DND-41 (cell line): ENCODE measurements at regions not wholly inside any gene's neighbourhood (a gene's known extent, or its start where the extent isn't known, plus 50 kb on each side); places are given as distances from the start of the nearest gene placed in this dataset.

ENCODE experiments used
- ATAC-seq: fragments of 200-7000 bp; cut with Tn5 transposase; 3 replicates; pipeline ENCODE4 v1.9.1; 2021; ENCODE audit warnings: low read depth; ENCODE audit not compliant: insufficient read depth
- DNase-seq: peaks from one replicate; pipeline ENCODE4 v3.0.0-alpha.2; 2020
- H2AFZ ChIP-seq: 2 replicates; pipeline ENCODE4 v1.6.0; 2012; ENCODE audit warnings: low read depth, low read length
- H3K27ac ChIP-seq: 2 replicates; pipeline ENCODE4 v1.5.1; 2012; ENCODE audit warnings: low read length, inconsistent platforms
- H3K27me3 ChIP-seq: fragments of 200-600 bp; sonication (generic); 2 replicates; pipeline ENCODE4 v1.6.0; 2012; ENCODE audit warnings: low read length, mild to moderate bottlenecking, inconsistent platforms; ENCODE audit not compliant: insufficient read depth, poor library complexity
- H3K36me3 ChIP-seq: 2 replicates; pipeline ENCODE4 v1.5.1; 2012; ENCODE audit warnings: low read length, inconsistent platforms; ENCODE audit not compliant: insufficient read depth
- H3K4me1 ChIP-seq: 2 replicates; pipeline ENCODE4 v1.5.1; 2012; ENCODE audit warnings: mild to moderate bottlenecking, low read length; ENCODE audit not compliant: insufficient read depth
- H3K4me2 ChIP-seq: 2 replicates; pipeline ENCODE4 v1.6.0; 2012; ENCODE audit warnings: mild to moderate bottlenecking, moderate library complexity, low read length, inconsistent platforms; ENCODE audit not compliant: insufficient read depth
- H3K4me3 ChIP-seq, 2 experiments: fragments of 200-600 bp in 1 of 2; shearing (Covaris generic) in 1 of 2; 2 replicates each; pipeline ENCODE4 v1.5.1; 2012 to 2016; ENCODE audit warnings: inconsistent platforms in 2 of 2, low read length in 2 of 2, mild to moderate bottlenecking in 2 of 2, low read depth in 1 of 2, moderate library complexity in 1 of 2
- H3K79me2 ChIP-seq: 2 replicates; pipeline ENCODE4 v1.6.0; 2012; ENCODE audit warnings: low read length, inconsistent platforms; ENCODE audit not compliant: insufficient read depth
- H3K9ac ChIP-seq: 2 replicates; pipeline ENCODE4 v1.6.0; 2012; ENCODE audit warnings: low read depth, mild to moderate bottlenecking, inconsistent platforms, low read length, moderate library complexity
- H3K9me3 ChIP-seq: 2 replicates; pipeline ENCODE4 v1.5.1; 2012; ENCODE audit warnings: low read length, moderate library complexity, mild to moderate bottlenecking, inconsistent platforms; ENCODE audit not compliant: insufficient read depth, severe bottlenecking
- H4K20me1 ChIP-seq: 2 replicates; pipeline ENCODE4 v1.6.0; 2012; ENCODE audit warnings: low read length; ENCODE audit not compliant: insufficient read depth
- CTCF ChIP-seq: IDR thresholded peaks from 2 replicates; pipeline ENCODE4 v1.5.1; 2012; ENCODE audit warnings: borderline replicate concordance, low read length, moderate library complexity, mild to moderate bottlenecking; ENCODE audit not compliant: poor library complexity, severe bottlenecking; ENCODE audit errors: extremely low read depth
- EZH2 ChIP-seq: IDR thresholded peaks from 3 replicates; pipeline ENCODE4 v1.6.1; 2012; ENCODE audit warnings: borderline replicate concordance, low read depth, mild to moderate bottlenecking, moderate library complexity, low read length, inconsistent platforms; ENCODE audit not compliant: severe bottlenecking

DNA sequence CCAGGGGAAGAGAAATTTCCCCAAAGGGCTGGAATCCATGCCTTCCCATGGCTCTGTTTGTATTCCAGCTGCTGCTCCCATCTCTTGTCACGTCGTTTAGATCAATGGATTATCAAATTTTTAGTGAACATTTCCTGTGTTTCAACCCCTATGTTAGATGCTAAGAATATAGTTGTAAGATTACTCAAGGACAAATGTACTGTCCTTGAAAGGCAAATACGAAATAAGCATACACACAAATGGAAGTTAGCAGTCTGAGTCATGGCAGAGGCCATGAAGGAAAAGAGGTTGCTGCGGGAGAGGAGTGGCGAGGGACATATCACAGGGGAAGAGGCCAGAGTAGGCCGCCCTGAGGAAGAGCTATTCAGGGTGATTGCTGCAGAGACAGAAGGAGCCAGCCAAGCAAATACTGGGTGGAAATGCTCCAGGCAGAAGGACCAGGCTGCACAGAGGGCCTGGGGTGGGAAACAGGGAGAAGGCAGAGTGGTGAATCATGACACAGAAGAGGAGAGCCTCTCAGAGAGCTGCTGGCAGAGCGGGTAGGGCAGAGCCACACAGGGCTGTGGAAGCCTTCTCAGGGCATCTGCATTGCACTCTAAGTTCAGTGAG is 219.2 kb upstream of the LRFN2 start:
- no peaks in the 10 kb centered on the region for H3K9me3 ChIP-seq
- DNase-seq, result no peak

GRCh38 chr6:40805336-40805735 is 218.2 kb upstream of the LRFN2 start:
- Histone ChIP-seq H3K4me2 (no peak overlapping the region), H3K79me2 (no peaks in the 10 kb centered on the region), H2AFZ (no peak overlapping the region), H3K4me3 (no peak overlapping the region), H3K27ac (no peak overlapping the region), H3K36me3 (no peaks in the 10 kb centered on the region), H3K4me1 (no peaks in the 10 kb centered on the region), H3K9me3 (no peaks in the 10 kb centered on the region), H4K20me1 (no peaks in the 10 kb centered on the region), H3K27me3 (peaks cover 2% of the 10 kb centered on the region), H3K9ac (no peak overlapping the region)
- DNase-seq, result no peak
- no peak for TF ChIP-seq EZH2
- TF ChIP-seq CTCF, result no peak
- ATAC-seq, result no peak

More for the DNA sequence above, 219.2 kb upstream of the LRFN2 start:
- H3K9ac ChIP-seq, result no peak overlapping the region
- no peak for TF ChIP-seq EZH2
- TF ChIP-seq CTCF, result no peak
- no peak overlapping the region for H3K27ac ChIP-seq
- no peaks in the 10 kb centered on the region for H3K4me1 ChIP-seq
- H3K79me2 ChIP-seq, result no peaks in the 10 kb centered on the region
- no peaks in the 10 kb centered on the region for H4K20me1 ChIP-seq
- no peak overlapping the region for H3K4me3 ChIP-seq
- no peak overlapping the region for H3K4me2 ChIP-seq
- peaks cover 3% of the 10 kb centered on the region for H3K27me3 ChIP-seq
- no peaks in the 10 kb centered on the region for H3K36me3 ChIP-seq
- H2AFZ ChIP-seq, result no peak overlapping the region
- ATAC-seq, result no peak

DNA sequence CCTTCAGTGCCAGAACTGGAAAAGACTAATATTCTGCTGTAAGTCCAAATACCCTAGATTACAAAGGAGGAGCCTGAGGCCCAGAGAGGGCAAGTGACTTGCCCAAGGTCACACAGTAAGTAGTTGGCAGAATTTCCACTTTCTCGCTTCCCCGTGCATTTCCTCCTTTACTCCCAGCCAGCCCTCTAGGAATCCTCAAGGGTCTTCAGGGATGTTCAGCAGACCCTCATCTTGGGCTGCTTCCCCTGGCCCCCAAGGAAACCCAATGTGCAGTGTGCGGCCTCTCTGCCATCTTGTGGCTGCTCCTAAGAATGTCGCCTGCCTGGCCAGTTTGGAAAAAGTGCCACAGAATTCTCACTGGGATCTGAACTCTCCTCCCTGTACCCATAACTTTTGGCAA is 217.7 kb upstream of the LRFN2 start:
- Histone ChIP-seq H3K9me3 (no peaks in the 10 kb centered on the region), H3K4me1 (no peaks in the 10 kb centered on the region), H3K27ac (no peak overlapping the region), H3K27me3 (peaks cover 3% of the 10 kb centered on the region), H3K4me3 (no peak overlapping the region), H3K9ac (no peak overlapping the region), H3K36me3 (no peaks in the 10 kb centered on the region), H3K4me2 (no peak overlapping the region), H3K79me2 (no peaks in the 10 kb centered on the region), H2AFZ (no peak overlapping the region), H4K20me1 (no peaks in the 10 kb centered on the region)
- TF ChIP-seq EZH2, result no peak
- TF ChIP-seq CTCF, result peak; percentile 48
- ATAC-seq (no peak), DNase-seq (no peak)
